HG03342 (cell line): ENCODE measurements at regions not wholly inside any gene's neighbourhood (a gene's known extent, or its start where the extent isn't known, plus 50 kb on each side); places are given as distances from the start of the nearest gene placed in this dataset.
"Not testable (repeated sequence)": the region's sequence is repeated elsewhere in the genome, so short reads cannot be mapped to it uniquely, and the experiment has no call there.

Source experiments
- ATAC-seq: cut with Tn5 transposase; IDR thresholded peaks from one replicate; pipeline ENCODE4 v1.9.1; 2021; ENCODE audit warnings: mild to moderate bottlenecking, moderate library complexity; ENCODE audit not compliant: unreplicated experiment

- no peak for ATAC-seq
Measured at GRCh38 chr3:191641789-191642188, 180.8 kb downstream of the PYDC2 start.

- ATAC-seq = no peak
Measured at GRCh38 chr3:191644291-191644690, 183.3 kb downstream of the PYDC2 start.

GRCh38 chr3:191646242-191646641 lies 185.3 kb downstream of the PYDC2 start:
- no peak for ATAC-seq

GRCh38 chr3:191648787-191649186 lies 187.8 kb downstream of the PYDC2 start:
- ATAC-seq = no peak

- ATAC-seq = no peak
Measured at GRCh38 chr3:191649626-191650025, 188.7 kb downstream of the PYDC2 start.

GRCh38 chr3:191658781-191659419 lies 197.9 kb downstream of the PYDC2 start:
- not testable (repeated sequence) for ATAC-seq

GRCh38 chr3:191662150-191662549 lies 201.2 kb downstream of the PYDC2 start:
- ATAC-seq = not testable (repeated sequence)

- no peak for ATAC-seq
Measured at GRCh38 chr3:191680989-191681597, 220.1 kb downstream of the PYDC2 start.

GRCh38 chr3:191682961-191683360 lies 222.0 kb downstream of the PYDC2 start:
- no peak for ATAC-seq

- ATAC-seq = no peak
Measured at GRCh38 chr3:191686626-191687025, 225.7 kb downstream of the PYDC2 start.

- ATAC-seq = no peak
Measured at GRCh38 chr3:191688756-191689433, 227.9 kb downstream of the PYDC2 start.

- ATAC-seq = not testable (repeated sequence)
Measured at GRCh38 chr3:191691184-191691583, 230.2 kb downstream of the PYDC2 start.

GRCh38 chr3:191695131-191695814 lies 234.3 kb downstream of the PYDC2 start:
- ATAC-seq = no peak

- no peak for ATAC-seq
Measured at GRCh38 chr3:191695815-191696153, 234.8 kb downstream of the PYDC2 start.

- ATAC-seq = no peak
Measured at GRCh38 chr3:191696348-191696747, 235.4 kb downstream of the PYDC2 start.

- ATAC-seq = no peak
Measured at GRCh38 chr3:191699546-191699945, 238.6 kb downstream of the PYDC2 start.

GRCh38 chr3:191702121-191702520 lies 241.2 kb downstream of the PYDC2 start:
- ATAC-seq = no peak

- no peak for ATAC-seq
Measured at GRCh38 chr3:191707817-191708216, 246.9 kb downstream of the PYDC2 start.

- ATAC-seq = no peak
Measured at GRCh38 chr3:191715585-191715984, 254.6 kb downstream of the PYDC2 start.

GRCh38 chr3:191721390-191721861 lies 260.5 kb downstream of the PYDC2 start:
- ATAC-seq = no peak

GRCh38 chr3:191721990-191722389 lies 261.0 kb downstream of the PYDC2 start:
- no peak for ATAC-seq

- no peak for ATAC-seq
Measured at GRCh38 chr3:191727338-191727737, 266.4 kb downstream of the PYDC2 start.
